Colonic mucosa (tissue), 4 donors: ENCODE measurements at regions not wholly inside any gene's neighbourhood (a gene's known extent, or its start where the extent isn't known, plus 50 kb on each side); places are given as distances from the start of the nearest gene placed in this dataset.
A peak's percentile ranks its signal among the peaks of the same experiment; 100 is the strongest.

Experiments used
- DNase-seq: peaks from one replicate; pipeline ENCODE4 v3.0.0-alpha.2; 2020
- H3K27ac ChIP-seq: fragments of 200-600 bp; one replicate; pipeline ENCODE4 v1.8.0; 2021
- H3K27me3 ChIP-seq: fragments of 200-600 bp; one replicate; pipeline ENCODE4 v1.8.0; 2021
- H3K36me3 ChIP-seq: fragments of 200-600 bp; one replicate; pipeline ENCODE4 v1.8.0; 2021
- H3K4me1 ChIP-seq: fragments of 200-600 bp; one replicate; pipeline ENCODE4 v1.8.0; 2021; ENCODE audit warnings: mild to moderate bottlenecking
- H3K4me3 ChIP-seq: fragments of 200-600 bp; one replicate; pipeline ENCODE4 v1.8.0; 2021
- H3K9ac ChIP-seq, 2 donors: one replicate each; pipeline ENCODE4 v1.7.0; 2013; ENCODE audit warnings: control low read depth in 2 of 2, low read depth in 2 of 2, low read length in 2 of 2
- H3K9me3 ChIP-seq: fragments of 200-600 bp; one replicate; pipeline ENCODE4 v1.8.0; 2021
- CTCF ChIP-seq: fragments of 200-600 bp; IDR thresholded peaks from one replicate; pipeline ENCODE4 v1.8.0; 2022; ENCODE audit warnings: antibody characterized with exemption, mild to moderate bottlenecking
- intact Hi-C: fragments of 100-400 bp; cut with DNase I; formaldehyde crosslinking; loops from one replicate; pipeline ENCODE4 v1.14.1; 2022
- donor health status: healthy.
- donor health status: DM: no; HTN: no; CAD: no.
- donor health status: DM: no; HTN: no; CAD: no.

GRCh38 chr10:61066661-61067344 lies 122.8 kb upstream of the RHOBTB1 start:
- TF ChIP-seq CTCF = no peak
- no peaks in the 10 kb centered on the region for H3K9me3 ChIP-seq

GRCh38 chr10:61065051-61065450 lies 121.1 kb upstream of the RHOBTB1 start:
- Histone ChIP-seq H3K27me3 (no peaks in the 10 kb centered on the region), H3K9me3 (no peaks in the 10 kb centered on the region)

More at GRCh38 chr10:61066661-61067344, 122.8 kb upstream of the RHOBTB1 start:
- no peak overlapping the region for H3K4me3 ChIP-seq
- no peaks in the 10 kb centered on the region for H3K27me3 ChIP-seq
- no peaks in the 10 kb centered on the region for H3K4me1 ChIP-seq
- H3K36me3 ChIP-seq = no peaks in the 10 kb centered on the region
- no peak for DNase-seq
- H3K9ac ChIP-seq = no peak overlapping the region
- intact Hi-C loops = no loop called here
- H3K27ac ChIP-seq = no peak overlapping the region

DNA sequence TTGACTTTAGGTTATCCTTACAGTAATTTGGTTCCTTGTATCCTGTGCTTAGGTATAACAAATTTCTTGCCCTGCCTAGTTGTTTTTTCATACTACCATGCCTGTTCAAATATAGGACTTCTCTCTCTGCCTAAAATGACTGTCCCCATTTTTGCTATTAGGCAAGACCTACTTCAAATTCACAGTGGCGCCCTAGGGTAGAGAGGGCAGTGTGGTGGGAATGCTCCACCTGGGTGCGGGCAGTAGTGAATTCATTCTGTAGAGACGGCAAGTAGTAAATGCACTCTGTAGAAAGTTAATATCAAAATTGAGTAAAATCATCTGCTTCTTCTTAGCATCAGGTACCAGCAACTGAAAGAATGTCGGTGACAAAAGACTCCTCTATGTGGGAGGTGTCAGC lies 120.4 kb upstream of the RHOBTB1 start:
- no peaks in the 10 kb centered on the region for H3K9me3 ChIP-seq
- TF ChIP-seq CTCF = no peak
- H3K4me3 ChIP-seq = no peak overlapping the region
- no peak overlapping the region for H3K27ac ChIP-seq
- intact Hi-C loops = no loop called here
- DNase-seq = no peak
- H3K36me3 ChIP-seq = no peaks in the 10 kb centered on the region
- no peaks in the 10 kb centered on the region for H3K4me1 ChIP-seq
- H3K27me3 ChIP-seq = no peaks in the 10 kb centered on the region
- no peak overlapping the region for H3K9ac ChIP-seq

More at GRCh38 chr10:61065051-61065450, 121.1 kb upstream of the RHOBTB1 start:
- intact Hi-C loops = no loop called here
- H3K4me1 ChIP-seq = no peaks in the 10 kb centered on the region
- no peak for TF ChIP-seq CTCF
- no peak overlapping the region for H3K4me3 ChIP-seq
- no peak overlapping the region for H3K9ac ChIP-seq
- DNase-seq = no peak
- H3K27ac ChIP-seq = no peak overlapping the region
- no peaks in the 10 kb centered on the region for H3K36me3 ChIP-seq

GRCh38 chr10:61063901-61064300 lies 119.9 kb upstream of the RHOBTB1 start:
- no peak for TF ChIP-seq CTCF
- intact Hi-C loops = no loop called here

DNA sequence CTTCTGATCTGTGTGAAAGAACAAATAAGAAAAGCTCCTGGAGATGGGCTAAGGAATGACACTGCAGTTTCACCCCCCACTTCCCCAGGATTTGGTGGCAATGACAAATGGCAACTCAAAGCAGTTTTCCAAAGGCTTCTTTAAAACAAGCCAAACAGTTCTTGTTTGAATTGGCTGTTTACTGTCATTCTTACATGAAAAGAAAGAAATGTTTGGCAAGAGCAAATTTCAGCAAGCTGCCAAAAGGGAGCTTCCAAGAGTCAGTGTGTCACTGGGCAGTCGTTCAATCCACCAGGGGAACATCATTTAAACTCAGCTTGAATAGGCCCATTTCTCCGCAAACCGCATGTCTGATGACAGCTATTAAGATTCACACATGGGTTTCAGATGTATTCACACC lies 119.0 kb upstream of the RHOBTB1 start:
- TF ChIP-seq CTCF = no peak
- Histone ChIP-seq H3K9ac (no peak overlapping the region), H3K36me3 (no peaks in the 10 kb centered on the region), H3K27me3 (no peaks in the 10 kb centered on the region), H3K4me3 (no peak overlapping the region), H3K4me1 (no peaks in the 10 kb centered on the region), H3K9me3 (no peaks in the 10 kb centered on the region), H3K27ac (no peak overlapping the region)
- DNase-seq = peak; percentile 20
- intact Hi-C loops = no loop called here

More at GRCh38 chr10:61063901-61064300, 119.9 kb upstream of the RHOBTB1 start:
- no peaks in the 10 kb centered on the region for H3K9me3 ChIP-seq
- no peak overlapping the region for H3K27ac ChIP-seq
- no peaks in the 10 kb centered on the region for H3K36me3 ChIP-seq
- H3K4me1 ChIP-seq = no peaks in the 10 kb centered on the region
- no peak overlapping the region for H3K4me3 ChIP-seq
- H3K27me3 ChIP-seq = no peaks in the 10 kb centered on the region
- H3K9ac ChIP-seq = no peak overlapping the region
- no peak for DNase-seq
